GM18511 (cell line): ENCODE measurements at regions not wholly inside any gene's neighbourhood (a gene's known extent, or its start where the extent isn't known, plus 50 kb on each side); places are given as distances from the start of the nearest gene placed in this dataset.

Experiments
- ATAC-seq: cut with Tn5 transposase; IDR thresholded peaks from one replicate; pipeline ENCODE4 v1.9.1; 2021; ENCODE audit warnings: mild to moderate bottlenecking, moderate library complexity; ENCODE audit not compliant: unreplicated experiment

- ATAC-seq: no peak
Measured at GRCh38 chr6:150711061-150711460, 111.4 kb downstream of the PLEKHG1 start.

- no peak for ATAC-seq
Measured at GRCh38 chr6:150711584-150712504, 112.2 kb downstream of the PLEKHG1 start.

- ATAC-seq: no peak
Measured at GRCh38 chr6:150712505-150713252, 113.0 kb downstream of the PLEKHG1 start.

- no peak for ATAC-seq
Measured at GRCh38 chr6:150713487-150713886, 113.8 kb downstream of the PLEKHG1 start.

GRCh38 chr6:150713931-150714330 is 114.2 kb downstream of the PLEKHG1 start:
- no peak for ATAC-seq

- ATAC-seq: no peak
Measured at GRCh38 chr6:150715133-150715532, 115.4 kb downstream of the PLEKHG1 start.

- ATAC-seq: no peak
Measured at GRCh38 chr6:150717419-150717818, 117.7 kb downstream of the PLEKHG1 start.

GRCh38 chr6:150719099-150719766 is 119.5 kb downstream of the PLEKHG1 start:
- no peak for ATAC-seq

- no peak for ATAC-seq
Measured at GRCh38 chr6:150719831-150720230, 120.1 kb downstream of the PLEKHG1 start.

- ATAC-seq: peak; percentile 100
Measured at GRCh38 chr6:150720774-150721233, 121.1 kb downstream of the PLEKHG1 start.

- ATAC-seq: no peak
Measured at GRCh38 chr6:150721418-150722266, 122.0 kb downstream of the PLEKHG1 start.

GRCh38 chr6:150722614-150723344 is 123.1 kb downstream of the PLEKHG1 start:
- ATAC-seq: no peak

- ATAC-seq: no peak
Measured at GRCh38 chr6:150723345-150723658, 123.6 kb downstream of the PLEKHG1 start.

- ATAC-seq: no peak
Measured at GRCh38 chr6:150723857-150724256, 124.2 kb downstream of the PLEKHG1 start.

GRCh38 chr6:150725795-150726194 is 126.1 kb downstream of the PLEKHG1 start:
- no peak for ATAC-seq

GRCh38 chr6:150729188-150729748 is 129.6 kb downstream of the PLEKHG1 start:
- no peak for ATAC-seq

- ATAC-seq: no peak
Measured at GRCh38 chr6:150730801-150731457, 131.2 kb downstream of the PLEKHG1 start.

- ATAC-seq: peak; percentile 83
Measured at GRCh38 chr6:150732765-150733539, 132.6 kb upstream of the MTHFD1L start.
